ENCODE measurements at regions not wholly inside any gene's neighbourhood (a gene's known extent, or its start where the extent isn't known, plus 50 kb on each side); places are given as distances from the start of the nearest gene placed in this dataset.
"Not testable (repeated sequence)": the region's sequence is repeated elsewhere in the genome, so short reads cannot be mapped to it uniquely, and the experiment has no call there.

DNA sequence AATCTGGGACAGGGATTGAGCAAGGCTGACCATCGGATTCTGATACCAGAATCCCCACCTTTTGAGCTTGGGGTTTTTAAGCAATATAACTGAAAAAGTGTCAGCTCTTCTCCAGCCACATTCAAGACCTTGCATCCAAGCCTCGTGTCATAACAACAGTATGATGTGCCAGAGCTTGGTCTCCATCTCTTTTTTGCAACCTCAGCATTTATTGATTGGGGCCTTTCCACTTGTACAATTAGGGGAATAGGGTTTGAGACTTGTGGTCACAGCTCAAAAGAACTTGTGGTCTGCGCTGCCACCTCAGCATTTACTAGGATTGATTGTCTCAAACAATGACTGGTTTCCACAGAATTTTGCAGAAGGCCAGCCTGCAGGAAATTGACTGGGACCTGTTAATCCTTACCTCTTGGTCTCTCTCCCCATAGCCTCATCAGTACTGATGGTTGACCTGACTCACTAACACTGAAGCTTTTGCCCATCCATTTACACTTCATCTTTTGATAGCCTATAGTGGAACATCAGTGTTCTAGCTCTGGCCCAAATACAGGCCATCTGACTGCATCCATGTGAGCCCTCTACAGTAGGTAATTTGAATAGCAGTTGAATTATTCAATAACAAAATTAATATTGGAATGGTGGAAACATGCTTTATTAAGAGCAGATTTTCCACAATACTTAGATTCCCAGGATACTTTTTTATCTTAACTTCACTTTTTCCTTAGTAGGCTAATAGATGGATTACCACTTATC, 381.6 kb upstream of the PRR16 start:
- no peak for DNase-seq (ENCODE audit: low read depth in 4 of 4, low spot score in 2 of 4)

DNA sequence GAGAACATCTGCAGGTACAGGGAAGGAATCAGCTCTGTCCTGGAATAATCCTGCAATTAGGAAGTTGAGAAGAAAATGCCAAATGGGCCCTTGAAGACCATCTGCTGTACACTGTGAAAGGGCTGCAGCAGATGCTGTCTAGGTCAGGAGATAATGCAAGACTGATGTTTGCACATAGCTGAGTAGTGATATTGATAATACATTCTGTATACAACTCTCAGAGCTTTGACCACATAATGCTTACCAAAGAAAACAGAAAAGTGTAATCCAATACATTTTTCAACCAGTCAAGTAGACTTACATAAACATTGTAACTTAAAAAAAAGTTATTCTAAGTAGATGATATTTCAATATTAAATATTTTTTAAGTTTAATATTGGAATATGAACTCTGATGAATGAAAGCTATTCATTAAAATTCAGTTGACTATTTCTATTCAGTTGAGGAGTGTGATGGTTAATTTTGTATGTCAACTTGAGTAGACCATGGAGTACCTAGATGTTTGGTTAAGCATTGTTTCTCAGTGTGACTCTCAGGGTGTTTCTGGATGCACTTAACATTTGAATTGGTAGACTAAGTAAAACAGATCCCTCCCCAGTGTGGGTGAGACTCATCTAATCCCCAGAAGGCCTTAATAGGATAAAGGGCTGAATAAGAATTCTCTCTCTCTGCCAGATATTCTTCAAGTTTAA, 380.1 kb upstream of the PRR16 start:
- DNase-seq (ENCODE audit: low read depth in 4 of 4, low spot score in 2 of 4) = no peak

DNA sequence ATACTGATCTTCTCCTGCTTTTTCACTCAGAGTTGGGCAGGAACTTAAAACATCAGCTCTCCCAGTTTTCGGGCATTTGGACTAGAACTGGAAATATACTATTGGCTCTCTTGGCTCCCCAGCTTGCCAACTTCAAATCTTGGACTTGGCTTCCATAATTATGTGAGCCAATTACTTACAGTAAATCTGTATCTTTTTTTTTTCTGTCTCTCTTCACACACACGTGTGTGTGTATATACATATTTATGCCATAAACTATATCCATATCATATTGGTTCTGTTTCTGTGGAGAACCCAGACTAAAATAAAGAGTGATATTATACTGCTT, 379.6 kb upstream of the PRR16 start:
- DNase-seq (ENCODE audit: low read depth in 4 of 4, low spot score in 2 of 4) = no peak

DNA sequence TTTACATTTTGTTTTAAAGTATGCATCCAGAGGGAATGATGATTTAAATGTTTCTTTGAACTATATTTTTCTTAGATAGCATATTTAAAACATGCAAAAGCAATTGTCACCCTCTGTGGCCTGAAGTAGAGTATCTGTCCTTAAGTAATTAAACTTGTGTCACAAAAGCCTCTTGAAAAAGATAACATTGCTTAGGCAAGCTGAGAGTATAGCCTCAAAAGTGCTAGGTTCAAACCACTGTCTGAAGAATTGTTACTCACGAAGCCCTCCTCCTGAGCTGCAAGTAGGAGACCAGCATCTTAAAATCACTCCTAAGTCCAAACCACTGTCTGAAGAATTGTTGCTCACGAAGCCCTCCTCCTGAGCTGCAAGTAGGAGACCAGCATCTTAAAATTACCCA, 378.0 kb upstream of the PRR16 start:
- DNase-seq (ENCODE audit: low read depth in 4 of 4, low spot score in 2 of 4) = no peak

DNA sequence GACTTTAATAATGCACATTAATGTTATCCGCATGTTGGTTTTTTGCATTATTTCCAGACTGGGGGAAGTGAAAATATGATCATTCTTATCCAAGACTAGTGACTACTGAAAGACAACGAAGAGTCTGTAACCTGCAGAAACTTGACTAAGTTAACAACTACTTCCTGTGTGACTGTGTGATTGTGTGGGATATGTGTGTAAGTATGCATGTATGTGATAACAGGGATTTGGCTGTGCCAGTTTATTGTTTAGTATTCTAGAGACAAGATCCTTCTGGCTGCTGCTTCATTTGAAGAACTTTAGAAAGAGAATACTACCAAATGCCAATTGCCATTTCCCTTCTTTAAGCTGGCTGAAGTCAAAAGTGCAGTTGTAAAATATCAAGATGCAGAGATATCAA, 375.7 kb upstream of the PRR16 start:
- DNase-seq (ENCODE audit: low read depth in 4 of 4, low spot score in 2 of 4) = no peak

DNA sequence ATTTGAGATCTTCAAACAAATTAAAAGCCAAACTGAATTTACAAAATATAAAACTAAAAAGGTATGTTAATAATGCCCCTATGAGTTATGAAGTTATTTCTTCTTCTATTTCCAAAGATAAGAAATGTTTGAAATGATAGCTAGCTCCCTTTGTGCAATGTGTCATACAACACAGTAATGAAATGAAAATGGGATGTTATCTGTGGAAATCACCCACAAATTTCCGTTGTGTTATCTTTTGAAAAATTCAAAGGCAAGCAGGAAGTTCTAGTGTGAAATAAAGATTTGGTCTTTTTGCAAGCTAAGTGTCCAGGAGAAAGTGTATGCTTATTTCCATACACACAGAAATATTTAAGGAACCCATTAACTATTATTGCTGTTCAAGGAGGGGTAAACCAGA, 375.3 kb upstream of the PRR16 start:
- DNase-seq (ENCODE audit: low read depth in 4 of 4, low spot score in 2 of 4) = no peak

DNA sequence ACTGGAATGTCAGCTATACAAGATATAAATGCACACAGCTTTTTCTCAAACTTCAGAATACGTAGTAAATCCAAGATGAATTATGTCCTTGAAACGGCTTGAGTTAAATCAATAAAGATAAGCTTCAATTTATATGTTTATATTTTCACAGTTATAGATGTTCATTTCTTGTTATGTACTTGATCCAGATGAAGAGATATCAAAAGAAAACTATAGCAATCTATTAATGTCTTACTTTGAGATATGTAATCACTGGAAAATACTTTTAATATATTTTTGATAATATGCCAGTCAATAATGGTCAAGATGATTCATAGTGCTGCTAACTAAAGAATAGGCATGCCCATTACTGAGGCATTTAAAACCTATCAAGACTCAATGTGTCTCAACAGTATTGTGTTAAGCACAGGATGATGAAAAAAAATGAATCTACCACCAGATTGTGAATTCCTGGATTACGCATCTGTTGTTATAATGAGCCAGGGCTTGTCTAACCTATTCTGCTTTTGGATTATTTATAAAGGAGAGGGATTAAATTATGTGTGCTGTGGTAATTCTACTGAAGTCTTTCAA, 372.6 kb upstream of the PRR16 start:
- no peak for DNase-seq (ENCODE audit: low read depth in 4 of 4, low spot score in 2 of 4)

DNA sequence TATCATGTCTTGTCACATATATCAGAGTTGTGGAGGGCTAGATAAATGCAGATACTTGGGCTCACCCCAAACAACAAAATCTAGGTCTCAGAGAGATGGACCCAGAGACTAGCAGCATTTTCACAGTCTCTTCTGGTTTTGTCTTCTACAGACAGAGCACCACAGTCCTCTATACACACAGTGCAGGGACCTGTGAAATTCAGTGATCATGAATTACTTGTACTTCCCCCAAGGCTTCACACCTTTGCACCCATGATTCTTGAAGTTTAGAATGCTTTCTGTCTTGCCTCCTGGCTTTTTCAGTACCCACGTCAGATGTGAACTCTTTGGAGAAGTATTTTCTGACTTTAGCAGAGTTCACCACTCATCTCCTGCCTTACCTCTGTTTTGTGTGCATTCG, 371.5 kb upstream of the PRR16 start:
- DNase-seq (ENCODE audit: low read depth in 4 of 4, low spot score in 2 of 4) = no peak

DNA sequence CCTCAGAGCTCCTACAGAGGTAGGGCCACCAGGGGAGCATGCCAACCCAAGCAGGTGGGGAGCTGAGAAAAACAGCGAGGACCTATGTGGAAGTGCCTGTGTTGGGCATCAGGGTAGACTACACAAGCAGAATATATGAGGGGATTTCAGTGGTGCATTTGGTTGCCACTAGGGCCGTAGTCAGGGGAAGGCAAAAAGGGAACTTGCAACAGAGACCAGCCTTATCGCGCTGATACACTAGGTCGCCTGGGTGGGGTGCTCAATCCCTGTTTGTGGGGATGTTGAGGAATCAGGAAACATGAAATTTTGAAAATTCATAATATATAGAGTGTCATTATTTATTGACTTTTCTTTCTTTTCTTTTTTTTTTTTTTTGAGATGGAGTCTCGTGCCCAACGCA, 370.9 kb upstream of the PRR16 start:
- DNase-seq (ENCODE audit: low read depth in 4 of 4, low spot score in 2 of 4) = no peak

DNA sequence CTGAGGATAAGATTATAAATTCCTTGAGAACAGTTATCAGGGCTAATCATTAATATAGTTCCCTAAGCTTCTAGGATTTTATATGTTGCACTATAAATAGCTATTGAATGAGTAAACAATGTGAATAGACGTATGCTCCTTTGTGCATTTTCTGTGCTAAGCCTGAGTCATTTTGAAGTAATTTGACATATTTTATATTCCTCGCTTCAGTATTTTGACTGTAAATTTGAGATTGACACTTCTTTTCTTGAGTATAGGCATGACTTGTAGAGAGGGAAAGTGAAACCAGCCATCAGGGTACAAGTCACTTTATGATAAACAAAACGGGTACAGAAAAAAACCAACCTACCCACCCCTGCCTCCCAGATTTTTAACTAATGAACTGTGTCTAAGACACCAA, 367.7 kb upstream of the PRR16 start:
- DNase-seq (ENCODE audit: low read depth in 4 of 4, low spot score in 2 of 4) = no peak

DNA sequence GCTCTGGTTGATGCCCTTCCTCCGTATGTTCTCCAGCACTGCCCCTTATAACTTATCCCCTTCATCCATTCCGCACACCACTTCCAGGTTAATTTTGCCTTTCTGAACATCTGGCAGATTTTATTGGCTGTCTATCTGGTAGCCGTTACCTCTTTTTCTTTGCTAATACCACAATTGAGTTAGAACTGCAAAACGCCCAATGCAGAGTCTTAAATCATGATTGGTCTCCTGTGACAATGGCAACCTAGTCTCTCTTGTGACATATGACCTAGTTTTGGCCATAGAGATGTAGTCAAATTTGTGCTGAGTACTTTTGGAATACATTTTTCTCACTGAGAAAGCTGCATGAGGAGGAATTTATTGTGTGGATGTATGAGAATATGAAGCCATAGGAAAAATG, 365.7 kb upstream of the PRR16 start:
- no peak for DNase-seq (ENCODE audit: low read depth in 4 of 4, low spot score in 2 of 4)

DNA sequence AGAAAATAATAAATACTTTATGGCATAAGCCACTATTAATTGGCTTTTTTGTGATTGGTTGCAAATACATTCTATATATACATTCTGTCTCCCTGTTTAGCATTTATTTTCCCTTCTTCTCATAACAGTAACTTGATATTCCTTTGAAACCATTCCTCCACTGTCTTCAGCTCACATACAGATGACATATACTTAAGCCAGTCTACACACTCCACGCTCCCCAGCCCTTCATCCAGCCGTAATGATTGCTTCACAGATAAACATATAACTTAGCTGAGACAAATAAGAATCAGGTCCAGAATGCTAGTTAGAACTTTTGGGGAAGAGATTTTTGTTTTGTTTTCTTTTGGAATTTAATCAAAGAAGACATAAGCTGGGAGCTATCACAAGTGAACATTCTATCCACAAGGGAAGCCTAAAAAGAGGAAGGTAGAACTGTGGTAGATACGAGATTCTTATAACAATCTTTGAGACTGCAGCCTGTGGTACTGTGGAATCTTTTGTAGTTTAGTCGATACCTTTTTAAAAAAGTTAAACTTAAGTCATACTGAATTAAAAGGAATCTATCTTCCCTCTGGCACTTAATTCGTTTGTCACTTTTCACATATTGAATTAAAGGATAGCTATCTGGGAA, 365.1 kb upstream of the PRR16 start:
- no peak for DNase-seq (ENCODE audit: low read depth in 4 of 4, low spot score in 2 of 4)

DNA sequence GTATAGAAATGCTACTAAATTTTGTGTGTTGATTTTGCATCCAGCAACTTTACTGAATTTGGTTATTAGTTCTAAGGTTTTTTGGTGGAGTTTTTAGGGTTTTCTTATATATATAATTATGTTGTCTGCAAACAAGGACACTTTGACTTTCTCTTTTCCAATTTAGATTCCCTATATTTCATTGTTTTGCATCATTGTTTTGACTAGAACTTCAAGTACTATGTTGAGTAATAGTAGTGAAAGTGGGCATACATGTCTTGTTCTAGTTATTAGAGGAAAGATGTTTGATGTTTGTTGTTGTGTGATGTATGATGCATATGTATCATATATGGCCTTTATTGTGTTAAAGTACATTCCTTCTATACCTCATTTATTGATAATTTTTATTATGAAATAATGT, 362.3 kb upstream of the PRR16 start:
- DNase-seq (ENCODE audit: low read depth in 4 of 4, low spot score in 2 of 4) = no peak

DNA sequence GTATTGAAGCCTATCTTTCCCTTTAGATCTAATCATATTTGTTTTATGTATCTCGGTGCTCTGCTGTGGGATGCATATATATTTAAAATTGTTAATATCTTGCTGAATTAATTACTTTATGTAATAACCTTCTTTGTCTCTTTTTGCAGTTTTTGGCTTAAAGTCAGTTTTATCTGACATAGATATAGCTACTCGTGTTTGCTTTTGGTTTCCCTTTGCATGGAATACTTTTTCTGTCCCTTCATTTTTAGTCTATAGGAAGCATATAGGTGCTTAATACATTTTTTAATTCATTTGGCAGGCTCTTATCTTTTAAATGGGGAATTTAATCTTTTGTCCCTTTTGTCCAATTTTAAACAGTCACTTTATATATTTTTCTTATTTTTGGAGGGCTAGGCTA, 360.6 kb upstream of the PRR16 start:
- no peak for DNase-seq (ENCODE audit: low read depth in 4 of 4, low spot score in 2 of 4)

DNA sequence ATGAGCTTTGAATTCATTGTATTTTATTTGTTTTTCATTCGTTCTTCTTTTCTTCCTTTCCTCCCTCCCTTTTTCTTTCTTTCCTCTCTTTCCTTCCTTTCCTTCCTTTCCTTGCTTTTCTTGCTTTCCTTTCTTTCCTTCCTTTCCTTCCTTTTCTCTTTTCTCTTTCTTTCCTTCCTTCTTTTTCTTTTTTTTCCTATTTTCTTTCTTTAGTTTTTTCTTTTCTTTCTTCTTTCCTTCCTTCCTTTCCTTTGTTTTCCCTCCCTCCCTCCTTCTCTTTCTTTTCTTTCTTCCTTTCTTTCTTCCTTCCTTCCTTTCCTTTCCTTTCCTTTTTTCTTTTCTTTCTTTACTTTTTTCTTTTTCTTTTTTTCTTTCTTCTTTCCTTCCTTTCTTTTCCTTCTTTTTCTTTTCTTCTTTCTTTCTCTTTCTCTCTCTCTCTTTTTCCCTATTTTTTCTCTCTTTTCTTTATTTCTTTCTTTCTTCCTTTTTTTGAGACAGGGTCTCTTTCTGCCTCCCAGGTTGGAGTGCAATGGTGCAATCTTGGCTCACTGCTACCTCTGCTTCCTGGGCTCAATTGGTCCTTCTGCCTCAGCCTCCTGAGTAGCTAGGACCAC, 357.1 kb upstream of the PRR16 start:
- no peak for DNase-seq (ENCODE audit: low read depth in 4 of 4, low spot score in 2 of 4)

DNA sequence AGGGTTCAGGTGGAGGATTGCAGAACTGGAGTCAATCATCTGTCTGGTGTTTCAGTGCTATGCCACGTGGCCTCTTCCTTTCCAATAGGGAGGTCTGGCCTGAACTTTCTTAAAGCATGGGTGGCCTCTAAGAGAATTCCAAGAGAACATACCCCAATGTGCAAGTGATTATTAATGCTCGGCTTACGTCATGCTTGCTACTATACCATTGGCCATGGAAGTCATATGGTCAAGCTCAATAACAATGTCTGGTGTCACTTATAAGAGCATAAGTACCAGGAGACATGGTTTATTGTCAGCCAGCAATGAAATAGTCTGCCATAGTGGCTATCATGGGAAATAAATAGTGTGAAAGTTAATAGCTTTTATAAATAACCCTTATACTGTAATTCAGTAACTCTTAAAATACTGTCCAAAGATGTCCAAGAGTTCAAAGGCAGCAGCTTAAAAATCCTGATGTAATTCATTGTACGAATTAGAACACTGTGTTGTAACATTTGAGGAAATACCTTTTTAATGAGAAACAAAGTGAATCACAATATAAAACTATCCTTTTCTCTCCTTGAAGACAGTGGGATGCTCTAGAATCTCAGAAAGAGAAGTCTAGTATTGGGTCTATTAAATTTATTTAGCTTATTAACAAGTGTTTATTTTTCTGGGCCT, 355.4 kb upstream of the PRR16 start:
- DNase-seq (ENCODE audit: low read depth in 4 of 4, low spot score in 2 of 4) = no peak

DNA sequence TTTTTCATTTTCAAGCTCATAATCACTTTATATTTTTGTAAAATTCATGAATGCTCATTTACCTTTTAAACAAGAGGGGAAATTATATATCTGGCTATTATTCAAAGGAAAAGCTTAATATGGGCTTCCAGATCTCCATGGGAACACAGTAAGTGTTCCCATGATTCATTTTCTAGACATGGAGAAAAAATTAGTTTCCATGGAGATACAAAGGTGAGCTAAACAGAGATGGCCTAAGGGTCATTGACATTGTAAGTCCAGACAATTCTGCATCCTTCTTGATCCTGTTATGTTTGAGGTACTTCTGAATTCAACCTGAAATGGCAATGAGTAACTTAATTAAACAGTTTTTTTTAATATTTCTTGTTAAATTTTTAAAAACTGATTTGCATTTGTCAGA, 341.4 kb upstream of the PRR16 start:
- no peak for DNase-seq (ENCODE audit: low read depth in 4 of 4, low spot score in 2 of 4)

DNA sequence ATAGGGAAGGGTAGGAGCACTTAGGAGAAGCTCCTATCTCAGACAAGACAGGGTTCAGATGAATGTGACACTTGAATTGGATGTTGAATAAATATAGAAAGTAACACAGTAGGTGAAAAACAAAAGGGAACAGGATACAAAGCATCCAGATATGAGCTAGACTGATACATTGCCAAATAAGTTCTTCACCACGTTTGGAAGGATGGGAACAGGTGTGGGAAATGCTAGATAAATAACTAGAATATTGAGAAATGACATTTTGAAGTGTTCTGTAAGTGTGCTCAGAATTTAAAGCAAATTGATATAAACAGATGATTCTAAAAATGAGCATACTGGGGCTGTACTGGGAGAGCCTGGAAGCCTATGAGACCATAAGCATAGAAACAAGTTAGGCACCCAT, 340.1 kb upstream of the PRR16 start:
- DNase-seq (ENCODE audit: low read depth in 4 of 4, low spot score in 2 of 4) = no peak

DNA sequence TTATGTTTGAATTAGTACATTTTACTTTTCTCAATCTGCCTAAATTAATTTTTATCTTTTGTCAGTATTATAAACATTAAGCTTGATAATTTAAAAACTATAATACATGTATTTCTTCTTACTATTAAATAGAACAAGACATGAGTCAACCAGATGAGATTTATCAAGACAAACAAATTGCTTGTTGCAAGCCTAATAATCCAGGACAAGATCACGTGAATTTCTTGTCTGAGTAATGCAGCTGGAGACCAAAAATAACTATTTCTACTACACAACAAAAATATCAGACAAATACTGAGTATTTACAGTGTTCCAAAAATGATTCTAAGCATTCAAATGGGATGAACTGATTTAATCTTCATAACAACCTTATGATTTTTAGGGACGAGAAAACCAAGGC, 339.1 kb upstream of the PRR16 start:
- DNase-seq (ENCODE audit: low read depth in 4 of 4, low spot score in 2 of 4) = no peak

DNA sequence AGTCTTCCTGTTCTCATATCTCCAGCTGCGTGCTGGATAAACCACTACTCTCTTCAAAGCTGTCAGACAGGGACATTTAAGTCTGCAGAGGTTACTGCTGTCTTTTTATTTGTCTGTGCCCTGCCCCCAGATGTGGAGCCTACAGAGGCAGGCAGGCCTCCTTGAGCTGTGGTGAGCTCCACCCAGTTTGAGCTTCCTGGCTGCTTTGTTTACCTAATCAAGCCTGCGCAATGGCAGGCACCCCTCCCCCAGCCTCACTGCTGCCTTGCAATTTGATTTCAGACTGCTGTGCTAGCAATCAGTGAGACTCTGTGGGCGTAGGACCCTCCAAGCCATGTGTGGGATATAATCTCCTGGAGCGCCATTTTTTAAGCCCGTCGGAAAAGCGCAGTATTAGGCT, 331.8 kb upstream of the PRR16 start:
- not testable (repeated sequence) for DNase-seq (ENCODE audit: low read depth in 4 of 4, low spot score in 2 of 4)

DNA sequence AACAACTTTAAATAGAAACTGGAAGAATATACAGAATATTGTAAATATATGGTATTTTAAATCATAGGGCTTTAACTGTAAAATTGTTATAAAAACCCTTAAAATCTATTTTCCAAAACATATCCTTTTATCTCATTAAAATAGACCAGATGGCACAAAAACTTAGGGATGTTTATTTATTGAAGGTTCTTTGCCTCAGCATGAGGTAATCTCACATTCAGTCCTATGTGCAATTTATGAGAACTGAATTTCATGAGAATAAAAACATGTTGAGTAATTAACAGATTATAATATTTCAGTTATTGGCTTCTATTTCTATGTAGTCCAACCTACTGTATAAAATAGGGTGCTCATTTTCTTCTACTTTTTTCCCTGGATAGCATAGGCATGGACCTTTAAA, 329.2 kb upstream of the PRR16 start:
- no peak for DNase-seq (ENCODE audit: low read depth in 4 of 4, low spot score in 2 of 4)

Data from left renal cortex interstitium (tissue), 4 donors.